HepG2 (cell line): ENCODE measurements at regions not wholly inside any gene's neighbourhood (a gene's known extent, or its start where the extent isn't known, plus 50 kb on each side); places are given as distances from the start of the nearest gene placed in this dataset.

ENCODE experiments used
- ATAC-seq: fragments of 200-7000 bp; cut with Tn5 transposase; 3 replicates; pipeline ENCODE4 v1.9.1; 2020; ENCODE audit warnings: mild to moderate bottlenecking, moderate library complexity
- BruUV-seq: library from RNA; stranded (reverse); fragments of 400-500 nt; replicated peaks from 2 replicates; lab custom pipeline; 2021; lab: Mats Ljungman, UMichigan
- CTCF ChIA-PET: fragments of 300-600 bp; formaldehyde crosslinking; extraction: SDS; loops from one replicate; lab custom pipeline; 2021; ENCODE audit warnings: low total read pairs, inconsistent platforms, low intra/inter-chr PET ratio; lab: Yijun Ruan, JAX
- POLR2A ChIA-PET: fragments of 350-600 bp; sonication (Branson Sonifier 250); formaldehyde crosslinking; loops from one replicate; lab custom pipeline; 2020; ENCODE audit warnings: antibody characterized with exemption, inconsistent platforms; lab: Yijun Ruan, JAX
- DNase-seq: peaks from one replicate; pipeline ENCODE4 v3.0.0-alpha.2; 2015; ENCODE audit warnings: low spot score
- FAIRE-seq: peaks from 3 replicates; lab custom pipeline; 2011; peaks lifted over from hg19 to GRCh38; lab: Jason Lieb, UNC
- H2AFZ ChIP-seq: one replicate; pipeline ENCODE4 v1.6.1; 2011; ENCODE audit warnings: low read length, inconsistent platforms
- H3K27ac ChIP-seq: fragments of 300-600 bp; 3 replicates; pipeline ENCODE4 v1.8.0; 2011; ENCODE audit warnings: mixed run types, mild to moderate bottlenecking, mixed read lengths, low read length, inconsistent platforms; ENCODE audit not compliant: insufficient read depth; ENCODE audit errors: extremely low read length
- H3K27me3 ChIP-seq, 2 experiments: fragments of 200-600 bp in 1 of 2; 2 replicates in 1 of 2; 3 replicates in 1 of 2; pipeline versions ENCODE4 v1.6.0 to v1.8.0; 2011; ENCODE audit warnings: low read length in 2 of 2, mild to moderate bottlenecking in 2 of 2, moderate library complexity in 2 of 2, inconsistent platforms in 1 of 2; ENCODE audit not compliant: insufficient read depth in 2 of 2, control insufficient read depth in 1 of 2
- H3K36me3 ChIP-seq, 2 experiments: fragments of 200-600 bp in 1 of 2; replicated peaks in 1 of 2; 2 replicates in 1 of 2; 3 replicates in 1 of 2; pipeline versions ENCODE4 v1.5.1 to v1.8.0; 2011; ENCODE audit warnings: low read length in 2 of 2, inconsistent platforms in 1 of 2; ENCODE audit not compliant: insufficient read depth in 2 of 2, control insufficient read depth in 1 of 2
- H3K4me1 ChIP-seq: 2 replicates; pipeline ENCODE4 v1.5.1; 2012; ENCODE audit warnings: low read length, inconsistent platforms; ENCODE audit not compliant: insufficient read depth
- H3K4me2 ChIP-seq: 2 replicates; pipeline ENCODE4 v1.6.0; 2011; ENCODE audit warnings: low read depth, low read length, inconsistent platforms
- H3K4me3 ChIP-seq, 3 experiments: fragments of 200-600 bp in 1 of 3; sonication (generic), shearing (Covaris generic) in 1 of 3; replicated peaks in 1 of 3; 2 replicates each; pipeline ENCODE4 v1.5.1; 2011 to 2016; ENCODE audit warnings: low read length in 3 of 3, inconsistent platforms in 2 of 3, low read depth in 2 of 3, mild to moderate bottlenecking in 2 of 3, control low read depth in 1 of 3, mixed read lengths in 1 of 3; ENCODE audit not compliant: insufficient read depth in 1 of 3
- H3K79me2 ChIP-seq: one replicate; pipeline ENCODE4 v1.6.1; 2011; ENCODE audit warnings: low read length, inconsistent platforms; ENCODE audit not compliant: insufficient read depth
- H3K9ac ChIP-seq: 2 replicates; pipeline ENCODE4 v1.6.0; 2011; ENCODE audit warnings: mild to moderate bottlenecking, low read depth, low read length, inconsistent platforms; ENCODE audit not compliant: insufficient read depth
- H3K9me3 ChIP-seq: 2 replicates; pipeline ENCODE4 v1.5.1; 2012; ENCODE audit warnings: mild to moderate bottlenecking, low read length
- H4K20me1 ChIP-seq: 2 replicates; pipeline ENCODE4 v1.6.0; 2011; ENCODE audit warnings: inconsistent platforms, mild to moderate bottlenecking, low read length, moderate library complexity; ENCODE audit not compliant: insufficient read depth
- ADNP ChIP-seq: sonication (generic); formaldehyde crosslinking; IDR thresholded peaks from 2 replicates; pipeline ENCODE4 v1.4.0; 2020; ENCODE audit warnings: missing genetic modification reagents
- HDAC1 ChIP-seq: sonication (generic); formaldehyde crosslinking; IDR thresholded peaks from 2 replicates; pipeline ENCODE4 v1.5.1; 2020; ENCODE audit warnings: mild to moderate bottlenecking, missing genetic modification reagents
- MEIS1 ChIP-seq: sonication (generic); formaldehyde crosslinking; IDR thresholded peaks from 2 replicates; pipeline ENCODE4 v1.9.0; 2021; ENCODE audit warnings: mild to moderate bottlenecking, missing genetic modification reagents, moderate library complexity, borderline replicate concordance
- MXI1 ChIP-seq: IDR thresholded peaks from 3 replicates; pipeline ENCODE4 v1.6.1; 2012; ENCODE audit warnings: low read depth, low read length, inconsistent platforms, borderline replicate concordance
- NR3C1 ChIP-seq: sonication (generic); formaldehyde crosslinking; IDR thresholded peaks from 2 replicates; pipeline ENCODE4 v1.4.0; 2020; ENCODE audit warnings: missing genetic modification reagents
- RARG ChIP-seq: sonication (generic); formaldehyde crosslinking; IDR thresholded peaks from 2 replicates; pipeline ENCODE4 v1.4.0; 2020; ENCODE audit warnings: low read depth, mild to moderate bottlenecking, missing genetic modification reagents
- SETDB1 ChIP-seq: sonication (generic); formaldehyde crosslinking; IDR thresholded peaks from 2 replicates; pipeline ENCODE4 v1.5.1; 2020; ENCODE audit warnings: missing genetic modification reagents, mild to moderate bottlenecking, borderline replicate concordance
- SYNCRIP ChIP-seq: fragments of 200-400 bp; formaldehyde crosslinking; IDR thresholded peaks from 2 replicates; pipeline ENCODE4 v1.6.1; 2018; ENCODE audit warnings: mild to moderate bottlenecking, low read depth, low read length; ENCODE audit not compliant: insufficient read depth
- TBX2 ChIP-seq: sonication (generic); formaldehyde crosslinking; IDR thresholded peaks from 2 replicates; pipeline ENCODE4 v1.5.0; 2020; ENCODE audit warnings: missing genetic modification reagents, mild to moderate bottlenecking, borderline replicate concordance
- ZNF44 ChIP-seq: sonication (generic); formaldehyde crosslinking; IDR thresholded peaks from 2 replicates; pipeline ENCODE4 v1.5.1; 2020; ENCODE audit warnings: mild to moderate bottlenecking, missing genetic modification reagents
- WGBS: methylation state at CpG from one replicate; pipeline ENCODE4 v1.1.6; 2017; ENCODE audit warnings: low lambda C conversion rate; 5-methylcytosine and 5-hydroxymethylcytosine counted together
- in situ Hi-C: cut with HindIII; loops from 2 replicates; pipeline ENCODE4 v1.10.0; 2017; ENCODE audit warnings: low pct_unique_long_range_greater_than_20kb; ENCODE audit not compliant: extremely low pct_ligation_motif_present
- intact Hi-C: fragments of 100-400 bp; cut with micrococcal nuclease; formaldehyde crosslinking; loops from one replicate; pipeline ENCODE4 v1.10.0; 2022; ENCODE audit not compliant: unreplicated experiment
- TF ChIP-seq, protein P1 (sequence below): sonication (generic); formaldehyde crosslinking; IDR thresholded peaks from 2 replicates; pipeline ENCODE4 v1.4.0; 2020; ENCODE audit warnings: mild to moderate bottlenecking, missing genetic modification reagents, borderline replicate concordance

DNA sequence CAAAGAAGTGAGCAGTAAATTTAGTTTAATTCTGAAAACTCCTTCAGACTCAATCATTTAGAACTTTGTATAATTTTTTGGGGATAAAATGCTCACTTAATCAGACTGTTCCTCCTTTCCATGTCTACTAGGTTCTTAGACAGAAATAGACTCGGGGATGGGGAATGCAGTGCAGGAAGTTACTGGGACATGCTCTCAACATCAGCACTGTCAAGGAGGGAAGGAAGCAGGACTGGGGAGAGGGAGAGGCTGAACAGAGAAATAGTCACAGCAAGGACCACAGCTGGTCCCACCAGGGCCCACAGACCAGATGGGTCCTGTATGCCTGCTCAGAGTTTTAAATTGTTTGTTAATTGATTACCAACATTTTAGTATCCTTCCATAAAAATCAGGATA is 310.1 kb upstream of the MSX2 start:
- DNase-seq (no peak), ATAC-seq (no peak), FAIRE-seq (no peak)
- no peak for TF ChIP-seq HDAC1
- no peak for TF ChIP-seq SYNCRIP
- TF ChIP-seq TBX2 (CRISPR knock-in tag) = no peak
- no peak for TF ChIP-seq MXI1
- no peak for TF ChIP-seq ZNF44 (CRISPR knock-in tag)
- TF ChIP-seq, protein P1, sequence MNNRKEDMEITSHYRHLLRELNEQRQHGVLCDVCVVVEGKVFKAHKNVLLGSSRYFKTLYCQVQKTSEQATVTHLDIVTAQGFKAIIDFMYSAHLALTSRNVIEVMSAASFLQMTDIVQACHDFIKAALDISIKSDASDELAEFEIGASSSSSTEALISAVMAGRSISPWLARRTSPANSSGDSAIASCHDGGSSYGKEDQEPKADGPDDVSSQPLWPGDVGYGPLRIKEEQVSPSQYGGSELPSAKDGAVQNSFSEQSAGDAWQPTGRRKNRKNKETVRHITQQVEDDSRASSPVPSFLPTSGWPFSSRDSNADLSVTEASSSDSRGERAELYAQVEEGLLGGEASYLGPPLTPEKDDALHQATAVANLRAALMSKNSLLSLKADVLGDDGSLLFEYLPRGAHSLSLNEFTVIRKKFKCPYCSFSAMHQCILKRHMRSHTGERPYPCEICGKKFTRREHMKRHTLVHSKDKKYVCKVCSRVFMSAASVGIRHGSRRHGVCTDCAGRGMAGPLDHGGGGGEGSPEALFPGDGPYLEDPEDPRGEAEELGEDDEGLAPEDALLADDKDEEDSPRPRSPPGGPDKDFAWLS (CRISPR knock-in tag) = no peak
- no peak for TF ChIP-seq ADNP (CRISPR knock-in tag)
- TF ChIP-seq MEIS1 (CRISPR knock-in tag) = no peak
- TF ChIP-seq NR3C1 (CRISPR knock-in tag) = no peak
- no peak for TF ChIP-seq RARG (CRISPR knock-in tag)
- no peak for TF ChIP-seq SETDB1 (CRISPR knock-in tag)
- H3K4me1 ChIP-seq = peaks cover 6% of the 10 kb centered on the region; the same call in 1 of the 2 replicates
- POLR2A ChIA-PET = no interaction called here
- no peaks in the 10 kb centered on the region for H3K9me3 ChIP-seq
- H3K27ac ChIP-seq = no peak overlapping the region
- BruUV-seq = no TSS peak
- H3K27me3 ChIP-seq = no peaks in the 10 kb centered on the region
- CTCF ChIA-PET = no interaction called here
- no peak overlapping the region for H3K4me3 ChIP-seq
- no peaks in the 10 kb centered on the region for H4K20me1 ChIP-seq
- intact Hi-C loops = no loop called here
- WGBS = 0% methylated on average over 1 of the region's 1 CpG
- H3K9ac ChIP-seq = no peak overlapping the region
- H3K79me2 ChIP-seq = no peaks in the 10 kb centered on the region
- H3K36me3 ChIP-seq = no peaks in the 10 kb centered on the region
- in situ Hi-C loops = no loop called here
- H3K4me2 ChIP-seq = no peak overlapping the region
- no peak overlapping the region for H2AFZ ChIP-seq
